A673 (cell line): ENCODE measurements at regions not wholly inside any gene's neighbourhood (a gene's known extent, or its start where the extent isn't known, plus 50 kb on each side); places are given as distances from the start of the nearest gene placed in this dataset.

Source experiments
- EZH2 ChIP-seq: fragments of 200-600 bp; sonication (generic); IDR thresholded peaks from 2 replicates; pipeline ENCODE4 v1.6.1; 2017; ENCODE audit warnings: borderline replicate concordance, low read depth, mild to moderate bottlenecking, mixed read lengths, antibody characterized with exemption, low read length; ENCODE audit not compliant: poor library complexity, severe bottlenecking
- TF ChIP-seq, protein P1 (sequence below): fragments of 300-800, 200-600 bp; sonication (generic); conservative IDR thresholded peaks from 2 replicates; pipeline ENCODE4 v1.5.1; 2017; ENCODE audit warnings: low read depth, mild to moderate bottlenecking, antibody characterized with exemption, low read length, moderate library complexity, mixed read lengths

GRCh38 chr21:38933731-38934130 is 128.0 kb downstream of the ETS2 start:
- TF ChIP-seq, protein P1, sequence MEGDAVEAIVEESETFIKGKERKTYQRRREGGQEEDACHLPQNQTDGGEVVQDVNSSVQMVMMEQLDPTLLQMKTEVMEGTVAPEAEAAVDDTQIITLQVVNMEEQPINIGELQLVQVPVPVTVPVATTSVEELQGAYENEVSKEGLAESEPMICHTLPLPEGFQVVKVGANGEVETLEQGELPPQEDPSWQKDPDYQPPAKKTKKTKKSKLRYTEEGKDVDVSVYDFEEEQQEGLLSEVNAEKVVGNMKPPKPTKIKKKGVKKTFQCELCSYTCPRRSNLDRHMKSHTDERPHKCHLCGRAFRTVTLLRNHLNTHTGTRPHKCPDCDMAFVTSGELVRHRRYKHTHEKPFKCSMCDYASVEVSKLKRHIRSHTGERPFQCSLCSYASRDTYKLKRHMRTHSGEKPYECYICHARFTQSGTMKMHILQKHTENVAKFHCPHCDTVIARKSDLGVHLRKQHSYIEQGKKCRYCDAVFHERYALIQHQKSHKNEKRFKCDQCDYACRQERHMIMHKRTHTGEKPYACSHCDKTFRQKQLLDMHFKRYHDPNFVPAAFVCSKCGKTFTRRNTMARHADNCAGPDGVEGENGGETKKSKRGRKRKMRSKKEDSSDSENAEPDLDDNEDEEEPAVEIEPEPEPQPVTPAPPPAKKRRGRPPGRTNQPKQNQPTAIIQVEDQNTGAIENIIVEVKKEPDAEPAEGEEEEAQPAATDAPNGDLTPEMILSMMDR, result no peak
- TF ChIP-seq EZH2, result no peak
